HK-2 (cell line): ENCODE measurements at regions not wholly inside any gene's neighbourhood (a gene's known extent, or its start where the extent isn't known, plus 50 kb on each side); places are given as distances from the start of the nearest gene placed in this dataset.

Experiments used
- DNase-seq: peaks from one replicate; pipeline ENCODE4 v3.0.0-alpha.2; 2018; ENCODE audit not compliant: unreplicated experiment

GRCh38 chr20:48204499-48204898, 419.2 kb upstream of the SULF2 start:
- DNase-seq: no peak

- DNase-seq: no peak
Observed at GRCh38 chr20:48203252-48203651, 418.0 kb upstream of the SULF2 start.

- no peak for DNase-seq
Observed at GRCh38 chr20:48202334-48203113, 417.2 kb upstream of the SULF2 start.

DNA sequence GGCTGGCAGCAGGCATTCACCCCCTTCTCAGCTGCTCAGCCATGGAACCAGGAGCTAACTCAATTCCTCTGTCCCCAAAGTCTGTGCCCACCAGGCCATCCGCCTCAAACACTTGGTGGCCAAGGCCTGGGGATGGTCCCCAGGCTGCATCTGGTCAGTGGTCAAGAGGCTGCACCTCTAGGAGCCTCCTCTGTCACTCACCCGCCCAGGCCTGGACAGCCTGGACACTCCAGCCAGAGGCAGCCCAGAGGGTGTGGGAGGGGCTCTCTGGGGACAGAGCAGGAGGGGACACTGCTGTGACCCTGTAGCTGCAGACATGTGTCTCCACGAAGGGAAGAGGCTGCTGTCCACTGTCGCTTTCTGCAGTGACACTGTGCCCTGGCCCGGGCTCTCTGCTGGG, 416.6 kb upstream of the SULF2 start:
- no peak for DNase-seq

DNA sequence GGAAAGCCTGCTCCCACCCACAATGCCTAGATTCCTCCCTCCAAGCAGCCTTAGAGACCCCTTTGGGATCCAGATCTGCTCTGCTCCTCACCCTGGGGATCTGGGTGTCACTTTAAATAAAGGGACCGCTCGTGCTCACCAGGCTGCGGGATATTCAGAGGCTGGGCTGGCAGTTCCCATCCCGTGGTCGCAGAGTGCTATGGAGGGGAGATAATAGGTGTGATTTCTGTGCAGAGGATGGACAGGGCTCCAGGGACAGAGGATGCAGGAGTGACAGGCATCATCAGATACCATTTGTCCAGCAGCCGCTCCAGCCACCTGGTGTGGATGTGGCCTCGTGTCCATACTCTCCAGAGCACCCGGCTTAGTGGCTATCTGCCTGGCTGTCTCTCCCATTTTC, 415.9 kb upstream of the SULF2 start:
- DNase-seq: no peak

DNA sequence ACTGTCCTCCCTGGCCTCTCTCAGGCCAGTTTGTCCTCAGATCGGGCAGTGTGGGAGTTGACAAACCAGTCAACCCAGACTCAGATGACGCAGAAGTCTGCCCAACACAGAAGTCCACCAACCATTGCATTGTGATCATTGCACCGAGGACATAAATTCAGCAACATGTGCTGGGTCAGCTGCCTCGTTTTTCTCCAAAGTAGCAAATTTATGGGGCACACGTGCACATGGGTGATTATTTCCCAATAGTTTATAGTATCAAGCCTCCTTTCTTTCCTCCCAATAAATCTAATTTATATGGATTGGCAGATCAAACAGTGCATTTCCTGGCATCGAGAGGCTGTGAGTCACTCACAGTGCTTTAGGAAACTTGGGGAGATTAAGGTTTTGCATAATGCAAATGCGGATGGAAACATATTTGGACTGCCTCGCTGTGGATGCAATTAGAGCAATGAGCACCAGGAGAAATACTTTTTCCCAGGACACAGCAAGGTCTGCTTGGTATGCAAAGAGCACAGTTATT, 413.7 kb upstream of the SULF2 start:
- DNase-seq: no peak

DNA sequence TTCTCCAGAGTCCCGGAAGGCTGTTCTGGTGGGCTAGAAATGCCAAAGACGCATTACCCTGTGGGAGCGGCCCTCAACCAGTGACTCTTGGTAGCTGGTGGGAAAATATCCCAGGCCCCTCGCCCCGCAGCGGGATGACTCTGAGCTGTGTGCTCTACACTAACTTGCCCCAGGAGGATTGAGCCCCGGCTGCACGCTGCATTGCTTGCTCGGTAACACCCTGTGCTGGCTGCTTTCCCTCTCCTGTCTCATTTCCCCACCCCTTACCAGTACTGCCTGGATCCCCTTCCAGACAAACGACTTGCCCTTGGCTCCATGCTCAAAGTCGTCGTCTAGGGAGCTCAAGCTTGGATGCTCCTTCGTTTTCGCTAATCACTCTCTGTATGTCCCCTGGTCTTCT, 411.8 kb upstream of the SULF2 start:
- DNase-seq: no peak

GRCh38 chr20:48196486-48196885, 411.2 kb upstream of the SULF2 start:
- no peak for DNase-seq

GRCh38 chr20:48196001-48196400, 410.7 kb upstream of the SULF2 start:
- no peak for DNase-seq

- no peak for DNase-seq
Observed at GRCh38 chr20:48195121-48195870, 410.0 kb upstream of the SULF2 start.

GRCh38 chr20:48194583-48194982, 409.3 kb upstream of the SULF2 start:
- no peak for DNase-seq

- DNase-seq: no peak
Observed at GRCh38 chr20:48193627-48194425, 408.5 kb upstream of the SULF2 start.

DNA sequence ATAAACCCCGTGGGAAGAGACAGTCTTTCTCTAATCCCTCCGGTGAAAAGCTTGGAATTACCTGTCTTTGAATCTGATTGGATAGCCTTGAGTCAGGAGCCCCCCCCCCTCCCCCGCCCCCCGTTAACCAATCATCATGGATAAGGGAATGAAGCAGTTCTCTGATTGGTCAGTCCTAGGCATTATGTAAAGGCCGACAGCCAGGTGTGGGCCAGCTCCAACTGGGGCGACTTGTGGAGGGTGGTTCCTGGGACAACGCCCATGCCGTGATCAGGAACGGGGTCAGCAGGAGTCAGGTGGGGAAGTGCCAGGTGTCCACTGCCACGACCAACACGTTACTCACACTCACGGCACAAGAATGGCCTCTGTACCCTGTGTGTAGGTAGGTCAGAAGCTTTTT, 406.8 kb upstream of the SULF2 start:
- DNase-seq: no peak

DNA sequence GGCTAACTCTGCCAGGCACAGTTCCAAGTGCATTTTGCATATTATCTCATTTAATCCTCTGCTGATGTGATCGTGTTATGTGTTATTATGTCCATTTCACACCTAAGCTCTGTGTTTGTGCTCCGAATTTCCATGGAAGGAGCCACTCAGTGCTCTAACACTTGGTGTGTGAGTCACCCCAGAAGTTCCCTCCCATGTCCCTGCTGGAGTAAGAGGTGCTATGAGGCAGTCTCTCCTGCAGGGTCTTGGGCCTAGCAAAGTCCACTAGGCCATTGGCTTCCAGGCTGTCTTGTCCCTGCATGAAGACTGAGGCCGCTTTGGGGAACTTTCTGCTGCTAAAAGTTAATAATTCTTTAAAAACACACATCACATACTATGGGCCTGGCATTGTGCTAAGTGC, 405.9 kb upstream of the SULF2 start:
- no peak for DNase-seq

GRCh38 chr20:48190757-48191156, 405.5 kb upstream of the SULF2 start:
- no peak for DNase-seq

GRCh38 chr20:48189181-48189580, 403.9 kb upstream of the SULF2 start:
- DNase-seq: no peak

DNA sequence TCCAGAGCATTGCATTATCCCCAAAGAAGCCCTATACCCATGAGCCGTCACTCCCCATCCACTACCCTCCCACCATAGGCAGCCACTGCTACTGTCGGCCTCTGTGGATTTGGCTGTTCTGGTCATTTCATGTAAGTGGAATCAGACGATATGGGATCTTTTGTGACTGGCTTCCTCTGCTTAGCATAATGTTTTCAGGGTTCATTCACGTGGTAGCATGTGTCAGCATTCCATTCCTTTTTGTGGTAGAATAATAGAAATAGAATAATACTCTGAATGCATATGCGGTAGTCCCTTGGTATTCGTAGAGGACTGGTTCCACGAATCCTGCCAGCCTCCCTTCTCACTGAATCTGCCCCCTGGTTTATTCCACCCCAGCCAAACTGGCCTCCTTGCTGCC, 402.6 kb upstream of the SULF2 start:
- DNase-seq: no peak

- DNase-seq: no peak
Observed at GRCh38 chr20:48186915-48187314, 401.6 kb upstream of the SULF2 start.

DNA sequence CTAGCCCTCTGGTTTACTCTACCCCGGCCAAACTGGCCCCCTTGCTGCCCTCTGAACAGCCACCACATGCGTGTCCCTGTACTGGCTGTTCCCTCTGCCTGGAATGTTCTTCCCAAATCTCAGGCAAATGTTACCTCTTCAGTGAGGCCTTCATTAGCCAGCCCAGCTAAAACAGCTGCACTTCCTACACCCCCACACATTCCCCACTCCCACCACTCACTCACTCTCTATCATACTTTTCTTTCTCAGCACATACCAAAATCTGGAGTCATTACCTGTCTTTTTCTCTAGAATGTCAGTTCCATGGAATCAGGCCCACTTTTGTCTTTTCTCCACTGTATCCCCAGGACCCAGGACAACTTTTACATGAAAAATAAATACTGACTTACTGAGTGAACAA, 401.2 kb upstream of the SULF2 start:
- no peak for DNase-seq

DNA sequence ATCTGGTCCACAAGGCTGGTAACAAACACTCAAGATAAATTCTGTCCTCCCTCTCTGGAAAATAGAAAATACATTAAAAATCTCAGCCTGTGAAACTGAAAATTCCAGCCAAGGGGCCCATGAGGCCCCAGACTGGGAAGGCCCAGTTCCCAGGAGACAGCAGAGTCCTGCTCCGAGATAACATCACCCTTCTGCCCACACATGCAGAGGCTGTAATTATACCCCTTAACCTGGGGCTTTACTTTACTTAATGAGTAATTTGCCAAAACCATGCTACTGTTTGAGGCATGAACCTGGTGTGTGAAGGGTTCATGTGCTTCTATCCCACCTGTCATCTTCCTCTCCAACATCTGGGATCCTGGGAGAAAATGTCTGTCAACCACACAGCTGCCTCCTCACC, 398.9 kb upstream of the SULF2 start:
- DNase-seq: no peak

- no peak for DNase-seq
Observed at GRCh38 chr20:48181261-48181935, 396.1 kb upstream of the SULF2 start.

DNA sequence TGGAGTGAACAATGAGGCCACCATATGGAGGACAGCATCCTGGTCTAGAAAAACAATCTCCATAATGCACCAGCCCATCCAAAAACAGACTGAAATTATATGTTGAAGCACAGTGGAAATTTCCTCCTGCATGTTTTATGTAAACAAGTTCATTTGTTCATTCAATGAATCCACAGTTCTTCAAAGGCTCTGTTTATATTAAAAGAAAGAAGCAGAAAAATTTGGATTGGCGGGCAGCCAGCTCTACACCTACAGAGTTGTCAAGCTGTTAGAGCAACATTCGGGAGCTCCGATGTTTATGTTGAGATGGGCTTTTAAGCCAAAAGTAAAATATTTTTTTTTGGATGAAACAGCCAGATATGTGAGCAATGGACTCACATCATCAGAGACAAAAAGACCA, 395.3 kb upstream of the SULF2 start:
- DNase-seq: no peak
